Activated CD8-positive, alpha-beta memory T cell treated with anti-CD3 and anti-CD28 coated beads, Interleukin-2, amount 50 U/mL, for 1 hour (primary cell): ENCODE measurements at regions not wholly inside any gene's neighbourhood (a gene's known extent, or its start where the extent isn't known, plus 50 kb on each side); places are given as distances from the start of the nearest gene placed in this dataset.
"Not testable (repeated sequence)": the region's sequence is repeated elsewhere in the genome, so short reads cannot be mapped to it uniquely, and the experiment has no call there.

Experiments used
- DNase-seq: peaks from one replicate; pipeline ENCODE4 v3.0.0-alpha.2; 2020; ENCODE audit errors: extremely low read depth

- no peak for DNase-seq
These were observed 401.1 kb downstream of the CD83 start for GRCh38 chr6:14518515-14519217.

DNA sequence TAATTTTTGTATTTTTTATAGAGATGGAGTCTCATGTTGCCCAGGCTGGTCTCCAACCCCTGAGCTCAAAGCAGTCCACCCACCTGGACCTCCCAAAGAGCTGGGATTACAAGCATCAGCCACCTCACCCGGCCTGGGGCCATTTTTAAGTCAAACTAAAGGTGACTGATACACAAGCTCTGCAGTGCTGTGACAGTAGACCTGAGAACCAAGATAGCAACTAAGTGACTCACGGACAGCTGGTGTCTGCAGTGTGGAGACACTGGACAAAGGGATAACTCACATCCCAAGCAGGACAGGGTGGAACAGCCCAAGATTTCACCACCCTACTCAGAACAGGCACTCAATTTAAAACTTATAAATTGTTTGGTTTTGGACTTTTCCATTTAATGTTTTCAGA, 402.5 kb downstream of the CD83 start:
- no peak for DNase-seq

DNA sequence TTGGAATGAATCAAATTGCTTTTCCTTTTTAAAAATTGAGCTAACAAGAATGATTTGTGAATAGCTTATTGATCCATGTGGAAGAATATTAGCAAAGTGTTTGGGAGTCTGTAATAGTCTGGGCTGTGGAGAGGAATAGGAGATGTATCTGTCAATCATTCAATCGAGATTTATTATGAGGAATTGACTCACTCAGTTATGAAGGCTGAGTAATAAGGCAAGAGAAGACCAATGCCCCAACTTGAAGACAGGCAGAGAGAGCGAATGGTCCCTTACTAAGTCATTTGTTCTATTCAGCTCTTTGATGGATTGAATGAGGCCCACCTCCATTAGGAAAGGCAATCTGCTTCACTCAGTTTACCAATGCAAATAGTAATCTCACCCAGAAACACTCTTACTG, 403.0 kb downstream of the CD83 start:
- DNase-seq: no peak

DNA sequence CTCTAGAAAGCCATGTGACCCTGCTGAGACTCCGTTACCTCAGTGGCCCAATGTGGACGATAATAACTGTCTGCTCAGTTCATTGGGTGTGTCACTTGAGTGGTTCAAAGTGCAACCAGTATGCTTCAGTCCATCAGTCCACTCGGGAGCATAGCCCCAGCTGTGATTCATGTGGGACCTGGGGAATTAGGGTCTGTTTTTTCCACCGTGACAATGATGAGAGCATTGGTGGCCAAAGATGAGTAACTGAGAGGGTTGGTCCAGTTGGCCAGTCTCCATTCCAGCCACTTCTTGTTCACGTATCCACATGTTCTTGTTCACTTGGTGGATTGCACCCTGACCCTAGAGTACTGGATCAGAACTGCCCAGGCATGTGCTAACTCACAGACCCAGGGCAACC, 403.6 kb downstream of the CD83 start:
- DNase-seq: no peak

DNA sequence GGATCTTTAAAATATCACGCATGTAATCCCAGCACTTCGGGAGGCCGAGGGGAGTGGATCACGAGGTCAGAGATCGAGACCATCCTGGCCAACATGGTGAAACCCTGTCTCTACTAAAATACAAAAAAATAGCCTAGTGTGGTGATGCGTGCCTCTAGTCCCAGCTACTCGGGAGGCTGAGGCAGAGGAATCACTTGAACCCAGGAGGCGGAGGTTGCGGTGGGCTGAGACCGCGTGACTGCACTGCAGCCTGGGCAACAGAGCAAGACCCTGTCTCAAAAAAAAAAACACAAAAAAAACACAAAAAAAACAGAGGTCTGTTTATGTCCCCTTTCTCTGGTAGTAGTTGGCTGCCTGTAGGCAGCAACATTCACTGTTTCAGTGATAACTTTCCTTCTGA, 404.3 kb downstream of the CD83 start:
- not testable (repeated sequence) for DNase-seq

- no peak for DNase-seq
These were observed 406.7 kb downstream of the CD83 start for GRCh38 chr6:14524319-14524718.

DNA sequence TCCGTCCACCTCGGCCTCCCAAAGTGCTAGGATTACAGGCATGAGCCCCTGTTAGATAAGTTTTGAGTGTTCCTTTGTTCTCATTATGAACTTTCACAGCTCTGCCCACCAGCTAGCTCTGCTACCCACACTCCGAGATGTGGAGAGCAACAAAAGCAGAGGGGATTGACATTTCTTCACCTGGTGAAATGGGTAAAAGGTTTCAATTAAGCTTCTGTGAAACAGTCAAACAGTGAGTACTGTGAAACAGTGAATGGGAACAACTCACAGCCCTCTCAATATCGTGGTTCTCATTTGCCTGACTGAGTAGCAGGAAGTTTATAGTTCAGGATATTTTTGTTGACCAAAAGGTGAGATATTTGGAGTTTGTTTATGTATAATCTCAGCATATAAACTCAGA, 412.8 kb downstream of the CD83 start:
- DNase-seq: no peak

GRCh38 chr6:14533446-14533845, 415.9 kb downstream of the CD83 start:
- no peak for DNase-seq

DNA sequence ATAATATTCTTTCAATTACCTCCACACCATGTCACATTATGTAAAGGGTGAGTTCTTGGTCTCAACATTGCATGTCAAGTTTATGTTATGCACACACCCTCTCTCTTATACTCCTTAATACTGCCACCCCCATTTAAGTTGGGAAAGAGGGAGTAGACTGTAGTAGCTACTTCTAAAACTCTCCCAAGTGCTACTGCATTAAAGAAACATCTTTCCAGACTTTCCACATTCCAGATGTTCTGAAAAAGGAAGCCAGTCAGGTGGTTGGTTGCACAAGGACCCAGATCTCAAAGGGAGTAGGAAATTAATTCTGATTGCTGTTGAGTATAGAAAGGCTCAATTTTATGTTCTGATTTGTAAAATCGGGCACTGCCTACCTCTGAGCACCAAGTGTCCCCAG, 419.5 kb downstream of the CD83 start:
- DNase-seq: no peak

DNA sequence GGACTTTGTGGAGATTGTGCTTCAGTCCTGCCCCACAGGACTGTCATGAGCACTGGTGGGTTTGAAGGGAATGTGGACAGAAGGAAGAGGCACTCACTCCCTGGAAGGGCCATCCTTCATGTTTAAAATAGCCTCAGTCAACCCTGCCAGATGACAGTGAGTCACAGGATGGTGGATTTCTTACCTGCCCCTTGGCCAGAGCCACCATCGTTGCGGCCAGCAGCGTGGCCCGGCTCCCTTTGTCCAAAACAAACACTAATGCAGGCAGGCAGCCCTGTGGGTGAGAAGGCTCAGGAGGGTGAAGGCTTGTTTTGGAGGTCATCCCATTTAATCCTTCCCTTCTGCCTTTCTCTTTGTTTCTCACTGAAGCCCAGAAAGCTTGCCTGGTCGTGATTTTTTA, 422.7 kb downstream of the CD83 start:
- no peak for DNase-seq

- no peak for DNase-seq
These were observed 423.4 kb downstream of the CD83 start for GRCh38 chr6:14540810-14541540.

DNA sequence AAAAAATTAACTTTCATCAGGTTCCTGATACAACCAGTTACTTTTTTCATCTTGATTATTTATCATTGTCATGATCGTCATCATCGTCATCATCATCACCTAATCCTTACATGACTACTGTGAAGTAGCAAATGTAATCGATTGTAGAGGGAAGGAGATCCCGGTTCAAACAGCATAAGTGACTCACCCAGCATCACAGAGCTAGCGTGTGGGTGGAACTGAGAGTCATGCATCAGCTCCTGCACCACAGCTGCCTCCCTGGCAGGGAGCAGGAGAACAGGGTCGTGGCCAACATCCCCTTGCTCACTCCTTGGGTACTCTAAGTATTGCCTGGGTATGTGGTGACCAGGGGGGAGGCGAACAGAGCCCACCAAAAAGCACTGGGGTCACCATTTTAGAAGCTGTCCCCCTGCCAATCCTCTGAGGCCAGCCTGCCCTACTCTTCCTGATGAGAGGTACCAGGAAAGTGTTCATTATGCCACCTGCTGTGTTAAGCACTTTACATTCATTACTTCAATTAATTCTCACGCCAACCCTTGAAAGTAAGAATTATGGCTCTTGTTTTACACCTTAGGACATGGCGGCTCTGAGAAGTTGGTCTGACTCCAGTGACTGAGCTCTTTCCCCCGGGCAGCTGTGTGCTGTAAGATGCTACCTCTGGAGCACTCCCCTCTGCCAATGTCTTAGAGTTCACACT, 425.2 kb downstream of the CD83 start:
- no peak for DNase-seq

GRCh38 chr6:14543971-14544585, 426.5 kb downstream of the CD83 start:
- no peak for DNase-seq

DNA sequence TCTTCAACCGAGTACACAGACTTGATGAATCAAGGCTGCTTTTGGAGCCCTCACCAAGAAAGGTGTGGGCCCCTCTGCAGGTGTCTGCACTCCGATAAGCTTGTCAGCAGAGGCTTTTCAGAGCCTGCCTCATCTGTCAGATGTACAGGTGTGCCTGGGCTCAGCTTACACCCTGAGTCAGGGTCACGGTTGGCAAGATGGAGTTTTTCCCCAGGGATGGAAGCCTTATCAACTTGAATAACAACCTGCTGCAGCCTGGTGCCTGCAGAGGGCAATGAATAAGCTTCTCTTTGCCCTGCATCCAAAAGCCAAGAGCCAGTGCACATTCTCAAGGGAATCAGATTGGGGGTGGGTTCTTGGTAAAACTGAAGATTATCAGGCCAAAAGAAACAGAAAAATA, 427.1 kb downstream of the CD83 start:
- no peak for DNase-seq

GRCh38 chr6:14545496-14545895, 427.9 kb downstream of the CD83 start:
- no peak for DNase-seq

DNA sequence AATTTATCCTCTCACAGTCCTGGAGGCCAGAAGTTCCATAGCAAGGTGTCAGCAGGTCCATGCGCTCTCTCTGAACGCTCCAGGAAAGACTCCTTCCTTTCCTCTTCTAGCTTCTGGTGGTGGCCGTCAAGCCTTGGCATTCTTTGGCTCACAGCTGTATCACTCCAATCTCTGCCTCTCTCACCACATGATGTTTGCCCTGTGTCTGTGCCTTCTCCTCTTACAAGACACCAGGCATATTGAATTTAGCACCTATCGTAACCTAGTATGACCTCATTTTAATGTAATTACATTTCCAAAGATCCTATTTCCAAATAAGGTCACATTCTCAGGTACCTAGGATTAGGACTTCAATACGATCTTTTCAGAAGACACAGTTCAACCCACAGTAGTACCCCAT, 428.5 kb downstream of the CD83 start:
- no peak for DNase-seq

GRCh38 chr6:14547284-14547998, 429.9 kb downstream of the CD83 start:
- no peak for DNase-seq

GRCh38 chr6:14549304-14549770, 431.8 kb downstream of the CD83 start:
- no peak for DNase-seq

DNA sequence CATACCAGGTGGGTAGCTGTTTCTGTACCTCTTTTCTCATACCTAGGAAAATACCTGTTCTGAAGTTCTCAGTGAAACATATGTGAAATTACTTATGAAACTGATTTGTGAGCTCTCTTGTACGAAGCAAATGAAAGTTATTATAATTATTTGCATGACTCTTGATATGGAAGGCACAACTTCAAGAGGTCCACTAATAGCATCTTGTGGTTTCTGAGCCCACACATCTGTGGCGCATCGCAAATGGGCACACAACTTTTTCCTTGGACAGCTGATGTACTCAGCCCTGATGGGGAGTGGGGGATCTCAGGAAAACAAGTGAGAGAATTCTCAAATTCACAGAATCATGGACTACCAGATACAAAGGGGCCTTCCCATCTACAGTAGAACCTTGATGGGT, 432.3 kb downstream of the CD83 start:
- DNase-seq: no peak

GRCh38 chr6:14550410-14550809, 432.8 kb downstream of the CD83 start:
- DNase-seq: no peak

DNA sequence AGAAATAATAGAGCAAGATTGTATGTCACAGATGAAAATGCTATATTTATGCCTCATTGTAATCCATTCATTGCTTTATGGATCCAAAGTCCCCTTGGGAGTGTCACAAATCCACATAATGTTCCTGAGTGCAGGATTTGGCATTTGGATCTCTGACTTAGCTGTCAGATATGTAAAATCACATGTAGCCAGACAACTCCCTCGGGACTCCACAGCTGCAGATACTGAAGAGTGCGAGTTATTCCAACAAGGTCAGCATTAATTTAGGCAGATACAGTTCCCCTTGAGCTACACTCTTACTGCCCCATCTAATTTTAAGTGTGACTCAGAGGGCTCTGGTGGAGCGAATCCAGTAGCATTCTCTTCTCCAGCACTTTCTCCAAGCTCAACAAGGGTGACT, 433.2 kb downstream of the CD83 start:
- no peak for DNase-seq

DNA sequence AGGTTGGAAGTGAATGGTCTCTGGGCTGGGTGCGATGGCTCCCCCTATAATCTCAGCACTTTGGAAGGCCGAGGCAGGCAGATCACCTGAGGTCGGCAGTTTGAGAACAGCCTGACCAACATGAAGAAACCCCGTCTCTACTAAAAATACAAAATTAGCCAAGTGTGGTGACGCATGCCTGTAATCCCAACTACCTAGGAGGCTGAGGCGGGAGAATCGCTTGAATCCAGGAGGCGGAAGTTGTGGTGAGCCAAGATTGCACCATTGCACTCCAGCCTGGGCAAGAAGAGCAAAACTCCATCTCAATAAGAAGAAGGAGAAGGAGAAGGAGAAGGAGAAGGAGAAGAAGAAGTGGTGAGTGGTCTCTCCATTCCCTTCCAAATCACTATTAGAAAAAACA, 434.0 kb downstream of the CD83 start:
- DNase-seq: not testable (repeated sequence)
